HEK293 (cell line): ENCODE measurements at regions not wholly inside any gene's neighbourhood (a gene's known extent, or its start where the extent isn't known, plus 50 kb on each side); places are given as distances from the start of the nearest gene placed in this dataset.
"Not testable (repeated sequence)": the region's sequence is repeated elsewhere in the genome, so short reads cannot be mapped to it uniquely, and the experiment has no call there.

Experiments used
- CTCF ChIA-PET: fragments of 350-600 bp; formaldehyde crosslinking; extraction: SDS; loops from one replicate; lab custom pipeline; 2021; ENCODE audit warnings: antibody characterized with exemption; lab: Yijun Ruan, JAX
- POLR2A ChIA-PET: fragments of 300-600 bp; formaldehyde crosslinking; extraction: SDS; loops from one replicate; lab custom pipeline; 2020; ENCODE audit warnings: antibody characterized with exemption, inconsistent platforms; lab: Yijun Ruan, JAX
- H3K27ac ChIP-seq: fragments of 200-500 bp; sonication (Bioruptor generic); 2 replicates; pipeline ENCODE4 v1.5.1; 2014; ENCODE audit warnings: low read depth, low read length, control low read depth, inconsistent platforms; ENCODE audit errors: extremely low read depth
- H3K36me3 ChIP-seq, 2 experiments: fragments of 200-500 bp in 1 of 2; sonication (Bioruptor generic) in 1 of 2; 1 replicate in 1 of 2; 2 replicates in 1 of 2; pipeline ENCODE4 v1.5.1; 2014 to 2017; ENCODE audit warnings: inconsistent platforms in 2 of 2, low read length in 2 of 2; ENCODE audit not compliant: control insufficient read depth in 2 of 2, insufficient read depth in 1 of 2
- H3K4me1 ChIP-seq: fragments of 200-500 bp; sonication (Bioruptor generic); 2 replicates; pipeline ENCODE4 v1.5.1; 2014; ENCODE audit warnings: mild to moderate bottlenecking, low read length, inconsistent platforms; ENCODE audit not compliant: control insufficient read depth, insufficient read depth
- H3K4me3 ChIP-seq: 2 replicates; pipeline ENCODE4 v1.5.1; 2011; ENCODE audit warnings: low read depth, mild to moderate bottlenecking, control low read depth, low read length, moderate library complexity
- H3K9me3 ChIP-seq: fragments of 200-500 bp; sonication (Bioruptor generic); 2 replicates; pipeline ENCODE4 v1.5.1; 2014; ENCODE audit warnings: low read depth, low read length, inconsistent platforms; ENCODE audit not compliant: control insufficient read depth, insufficient read depth
- BCL6B ChIP-seq: fragments of 450-650 bp; formaldehyde crosslinking; IDR thresholded peaks from 2 replicates; pipeline ENCODE4 v1.5.1; 2017; ENCODE audit warnings: missing biosample characterization, missing genetic modification characterization
- HIC1 ChIP-seq: fragments of 450-650 bp; formaldehyde crosslinking; IDR thresholded peaks from 2 replicates; pipeline ENCODE4 v1.5.1; 2016; ENCODE audit warnings: missing biosample characterization, missing genetic modification characterization
- ZBTB44 ChIP-seq: fragments of 450-650 bp; IDR thresholded peaks from 2 replicates; pipeline ENCODE4 v1.5.1; 2018; ENCODE audit warnings: missing biosample characterization, mild to moderate bottlenecking, missing genetic modification characterization
- ZFP3 ChIP-seq: fragments of 450-650 bp; formaldehyde crosslinking; IDR thresholded peaks from 2 replicates; pipeline ENCODE4 v1.5.1; 2016; ENCODE audit warnings: low read depth, missing biosample characterization, missing genetic modification characterization
- ZNF121 ChIP-seq: fragments of 450-650 bp; formaldehyde crosslinking; IDR thresholded peaks from 2 replicates; pipeline ENCODE4 v1.5.1; 2016; ENCODE audit warnings: missing biosample characterization, missing genetic modification characterization
- ZNF140 ChIP-seq: fragments of 450-650 bp; formaldehyde crosslinking; IDR thresholded peaks from 2 replicates; pipeline ENCODE4 v1.5.1; 2016; ENCODE audit warnings: missing biosample characterization, missing genetic modification characterization
- ZNF202 ChIP-seq: fragments of 450-650 bp; formaldehyde crosslinking; IDR thresholded peaks from 2 replicates; pipeline ENCODE4 v1.5.1; 2016; ENCODE audit warnings: missing biosample characterization, missing genetic modification characterization, borderline replicate concordance
- ZNF26 ChIP-seq: fragments of 450-650 bp; formaldehyde crosslinking; IDR thresholded peaks from 2 replicates; pipeline ENCODE4 v1.5.1; 2016; ENCODE audit warnings: missing biosample characterization, missing genetic modification characterization
- ZNF341 ChIP-seq: fragments of 450-650 bp; formaldehyde crosslinking; IDR thresholded peaks from 2 replicates; pipeline ENCODE4; 2016; ENCODE audit warnings: low read depth, missing biosample characterization, missing genetic modification characterization
- ZNF391 ChIP-seq: fragments of 450-650 bp; formaldehyde crosslinking; IDR thresholded peaks from 2 replicates; pipeline ENCODE4 v1.5.1; 2016; ENCODE audit warnings: low read depth, missing biosample characterization, missing genetic modification characterization, borderline replicate concordance
- ZNF580 ChIP-seq: fragments of 450-650 bp; formaldehyde crosslinking; IDR thresholded peaks from 2 replicates; pipeline ENCODE4 v1.5.1; 2016; ENCODE audit warnings: missing biosample characterization, missing genetic modification characterization
- ZNF596 ChIP-seq: fragments of 450-650 bp; IDR thresholded peaks from 2 replicates; pipeline ENCODE4 v1.5.0; 2018; ENCODE audit warnings: missing biosample characterization, mild to moderate bottlenecking, missing genetic modification characterization, moderate library complexity
- ZNF704 ChIP-seq: fragments of 450-650 bp; formaldehyde crosslinking; IDR thresholded peaks from 2 replicates; pipeline ENCODE4 v1.5.1; 2016; ENCODE audit warnings: missing biosample characterization, missing genetic modification characterization
- ZSCAN18 ChIP-seq: fragments of 450-650 bp; formaldehyde crosslinking; IDR thresholded peaks from 2 replicates; pipeline ENCODE4 v1.5.1; 2016; ENCODE audit warnings: missing biosample characterization, missing genetic modification characterization

GRCh38 chr3:167031364-167032049 lies 348.6 kb downstream of the ZBBX start (continued):
- TF ChIP-seq ZNF26 (tag by site-specific recombination) (no peak), ZFP3 (tag by site-specific recombination) (no peak), ZNF596 (tag by site-specific recombination) (no peak)

- Histone ChIP-seq H3K4me3 (no peak overlapping the region), H3K9me3 (no peaks in the 10 kb centered on the region), H3K4me1 (no peaks in the 10 kb centered on the region), H3K27ac (no peak overlapping the region), H3K36me3 (no peaks in the 10 kb centered on the region)
- ChIA-PET POLR2A (no interaction called here), CTCF (no interaction called here)
- no peak for TF ChIP-seq ZNF121 (tag by site-specific recombination)
- no peak for TF ChIP-seq ZNF140 (tag by site-specific recombination)
Measured at GRCh38 chr3:167030082-167030725, 349.9 kb downstream of the ZBBX start.

- H3K27ac ChIP-seq, H3K36me3 ChIP-seq, H3K9me3 ChIP-seq, H3K4me3 ChIP-seq, H3K4me1 ChIP-seq, CTCF ChIA-PET, POLR2A ChIA-PET: not testable (repeated sequence)
Measured at GRCh38 chr3:167019503-167019902, 360.6 kb downstream of the ZBBX start.

GRCh38 chr3:167018591-167019111 lies 361.4 kb downstream of the ZBBX start:
- TF ChIP-seq ZNF202, result 0 out of 2 replicates have a peak, but pooled peaks have one; percentile 10
- TF ChIP-seq, all 188 proteins: peak for 1; not testable (repeated sequence) for 187
- H3K27ac ChIP-seq, CTCF ChIA-PET, H3K4me3 ChIP-seq, H3K36me3 ChIP-seq, POLR2A ChIA-PET, H3K4me1 ChIP-seq, H3K9me3 ChIP-seq: not testable (repeated sequence)

- Histone ChIP-seq H3K4me3 (no peak overlapping the region), H3K4me1 (no peaks in the 10 kb centered on the region), H3K27ac (no peak overlapping the region), H3K9me3 (no peaks in the 10 kb centered on the region), H3K36me3 (no peaks in the 10 kb centered on the region)
- ChIA-PET POLR2A (no interaction called here), CTCF (no interaction called here)
- no peak for TF ChIP-seq ZSCAN18
- TF ChIP-seq ZNF391, result no peak
- TF ChIP-seq HIC1 (tag by site-specific recombination), result no peak
- TF ChIP-seq BCL6B (tag by site-specific recombination), result no peak
- no peak for TF ChIP-seq ZNF580 (tag by site-specific recombination)
- no peak for TF ChIP-seq ZNF704 (tag by site-specific recombination)
- TF ChIP-seq ZBTB44, result no peak
- no peak for TF ChIP-seq ZNF341
Measured at GRCh38 chr3:167012691-167013090, 367.4 kb downstream of the ZBBX start.
